ENCODE measurements at regions not wholly inside any gene's neighbourhood (a gene's known extent, or its start where the extent isn't known, plus 50 kb on each side); places are given as distances from the start of the nearest gene placed in this dataset.

- ATAC-seq (no peak), DNase-seq (no peak)
- H3K4me3 ChIP-seq = no peak overlapping the region
- H3K36me3 ChIP-seq = no peaks in the 10 kb centered on the region
- intact Hi-C loops (cut with DNase I) = no loop called here
- no peaks in the 10 kb centered on the region for H3K27me3 ChIP-seq (ENCODE audit: low read depth)
- no peak overlapping the region for H3K27ac ChIP-seq
- H3K9me3 ChIP-seq = no peaks in the 10 kb centered on the region
- no peaks in the 10 kb centered on the region for H3K4me1 ChIP-seq
- no peak for TF ChIP-seq CTCF (IDR thresholded peaks at IDR 0.05)
Measured at GRCh38 chr3:71887256-71887655, 102.3 kb upstream of the PROK2 start.

- Histone ChIP-seq H3K4me1 (no peaks in the 10 kb centered on the region), H3K27ac (no peak overlapping the region), H3K27me3 (ENCODE audit: low read depth) (peaks cover 10% of the 10 kb centered on the region), H3K36me3 (no peaks in the 10 kb centered on the region), H3K4me3 (no peak overlapping the region), H3K9me3 (no peaks in the 10 kb centered on the region)
- ATAC-seq = no peak
- no peak for TF ChIP-seq CTCF (IDR thresholded peaks at IDR 0.05)
- intact Hi-C loops (cut with DNase I) = no loop called here
- no peak for DNase-seq
Measured at GRCh38 chr3:71885006-71885405, 100.1 kb upstream of the PROK2 start.

GRCh38 chr3:71881732-71882131 lies 96.8 kb upstream of the PROK2 start:
- Histone ChIP-seq H3K4me1 (no peaks in the 10 kb centered on the region), H3K4me3 (no peak overlapping the region), H3K36me3 (no peaks in the 10 kb centered on the region), H3K9me3 (no peaks in the 10 kb centered on the region), H3K27me3 (ENCODE audit: low read depth) (peaks cover 10% of the 10 kb centered on the region), H3K27ac (no peak overlapping the region)
- ATAC-seq (no peak), DNase-seq (no peak)
- TF ChIP-seq CTCF (IDR thresholded peaks at IDR 0.05) = no peak
- intact Hi-C loops (cut with DNase I) = no loop called here

- peaks cover 10% of the 10 kb centered on the region for H3K27me3 ChIP-seq (ENCODE audit: low read depth)
- no peak overlapping the region for H3K4me3 ChIP-seq
- TF ChIP-seq CTCF (IDR thresholded peaks at IDR 0.05) = no peak
- no peaks in the 10 kb centered on the region for H3K9me3 ChIP-seq
- no peaks in the 10 kb centered on the region for H3K36me3 ChIP-seq
- no peaks in the 10 kb centered on the region for H3K4me1 ChIP-seq
- DNase-seq (no peak), ATAC-seq (no peak)
- H3K27ac ChIP-seq = no peak overlapping the region
- intact Hi-C loops (cut with DNase I) = no loop called here
Measured at GRCh38 chr3:71881041-71881440, 96.1 kb upstream of the PROK2 start.

- Histone ChIP-seq H3K36me3 (no peaks in the 10 kb centered on the region), H3K4me3 (no peak overlapping the region), H3K27ac (no peak overlapping the region), H3K4me1 (no peaks in the 10 kb centered on the region), H3K27me3 (ENCODE audit: low read depth) (peaks cover 10% of the 10 kb centered on the region), H3K9me3 (no peaks in the 10 kb centered on the region)
- no peak for TF ChIP-seq CTCF (IDR thresholded peaks at IDR 0.05)
- intact Hi-C loops (cut with DNase I) = no loop called here
- DNase-seq (no peak), ATAC-seq (no peak)
Measured at GRCh38 chr3:71879089-71879488, 94.1 kb upstream of the PROK2 start.
